OCI-LY7 (cell line): ENCODE measurements at regions not wholly inside any gene's neighbourhood (a gene's known extent, or its start where the extent isn't known, plus 50 kb on each side); places are given as distances from the start of the nearest gene placed in this dataset.

Source experiments
- CTCF ChIP-seq: fragments of 200-600 bp; sonication (generic); conservative IDR thresholded peaks from 2 replicates; pipeline ENCODE4 v1.5.1; 2014; ENCODE audit warnings: mild to moderate bottlenecking, antibody characterized with exemption, low read length, moderate library complexity, mixed read lengths
- EZH2phosphoT487 ChIP-seq: fragments of 200-600 bp; sonication (generic); IDR thresholded peaks from 2 replicates; pipeline ENCODE4 v1.6.1; 2018; ENCODE audit warnings: low read depth, borderline replicate concordance, mild to moderate bottlenecking, mixed run types, antibody characterized with exemption, low read length, moderate library complexity, mixed read lengths

- TF ChIP-seq CTCF (no peak), EZH2phosphoT487 (no peak)
Measured at GRCh38 chr9:109901201-109901600, 121.2 kb downstream of the PALM2AKAP2 start.
